Jurkat, Clone E6-1 (cell line): ENCODE measurements at regions not wholly inside any gene's neighbourhood (a gene's known extent, or its start where the extent isn't known, plus 50 kb on each side); places are given as distances from the start of the nearest gene placed in this dataset.
"Not testable (repeated sequence)": the region's sequence is repeated elsewhere in the genome, so short reads cannot be mapped to it uniquely, and the experiment has no call there.

Experiments
- DNase-seq: peaks from one replicate; pipeline ENCODE4 v3.0.0-alpha.2; 2011; ENCODE audit warnings: low read depth, low spot score
- H3K4me3 ChIP-seq: 2 replicates; pipeline ENCODE4 v1.5.1; 2011; ENCODE audit warnings: mild to moderate bottlenecking, low read length, control low read depth, moderate library complexity

DNA sequence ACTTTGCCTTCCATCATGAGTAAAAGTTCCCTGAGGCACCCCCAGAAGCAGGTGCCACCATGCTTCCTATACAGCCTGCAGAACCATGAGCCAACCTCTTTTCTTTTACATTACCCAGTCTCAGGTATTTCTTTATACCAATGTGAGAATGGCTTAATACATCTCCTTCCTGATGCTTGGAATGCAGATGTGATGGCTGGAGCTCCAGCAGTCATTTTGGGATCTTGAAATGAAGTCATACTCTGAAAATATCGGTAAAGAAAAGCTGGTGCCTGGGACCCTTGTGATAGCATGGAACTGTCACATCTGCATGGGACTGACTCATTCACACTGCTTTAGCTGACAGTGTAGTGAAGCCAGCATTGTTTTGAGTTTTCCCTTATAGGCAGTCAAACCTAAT is 634.5 kb upstream of the NRP1 start:
- no peak overlapping the region for H3K4me3 ChIP-seq
- no peak for DNase-seq

DNA sequence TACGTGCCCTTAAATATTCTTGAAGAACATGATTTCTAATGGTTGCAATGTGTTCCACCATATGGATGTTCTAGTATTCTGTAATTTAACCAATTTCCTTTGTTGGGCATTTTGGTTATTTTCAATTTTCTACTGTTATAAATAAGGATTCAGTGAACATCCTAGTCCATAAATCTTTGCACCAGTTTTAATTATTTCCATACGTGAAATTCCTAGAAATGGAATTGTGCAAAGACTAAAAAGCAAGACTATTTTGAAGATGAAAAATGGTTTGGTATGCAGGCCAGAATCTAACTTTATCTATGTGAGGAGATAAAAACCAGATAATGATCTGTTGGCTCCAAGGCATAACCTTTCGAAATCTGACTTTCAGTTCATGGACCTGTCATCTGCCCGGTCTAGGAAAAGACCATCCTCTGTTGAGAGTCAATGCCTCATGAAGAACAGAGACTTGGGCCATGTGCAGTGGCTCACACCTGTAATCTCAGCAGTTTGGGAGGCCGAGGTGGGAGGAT is 633.2 kb upstream of the NRP1 start:
- H3K4me3 ChIP-seq, result no peak overlapping the region
- no peak for DNase-seq

DNA sequence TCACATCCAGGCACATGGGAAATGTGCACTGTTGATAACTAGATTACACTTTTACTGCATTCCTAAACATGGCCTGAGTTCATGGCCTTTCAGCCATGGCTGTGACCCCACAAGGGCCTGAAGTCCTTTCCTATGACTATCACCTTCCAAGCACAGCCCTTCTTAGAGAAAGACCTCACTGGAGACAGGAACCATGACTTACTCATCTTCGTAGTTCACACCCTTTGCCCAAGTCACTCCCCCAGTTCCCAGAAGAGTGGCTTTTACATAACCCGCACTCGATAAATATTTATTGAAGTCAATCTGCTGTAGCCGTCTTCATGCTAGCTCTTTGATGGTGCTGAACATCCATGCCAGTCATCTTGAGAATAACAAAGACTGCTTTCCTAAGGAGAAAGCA is 632.5 kb upstream of the NRP1 start:
- no peak for DNase-seq

DNA sequence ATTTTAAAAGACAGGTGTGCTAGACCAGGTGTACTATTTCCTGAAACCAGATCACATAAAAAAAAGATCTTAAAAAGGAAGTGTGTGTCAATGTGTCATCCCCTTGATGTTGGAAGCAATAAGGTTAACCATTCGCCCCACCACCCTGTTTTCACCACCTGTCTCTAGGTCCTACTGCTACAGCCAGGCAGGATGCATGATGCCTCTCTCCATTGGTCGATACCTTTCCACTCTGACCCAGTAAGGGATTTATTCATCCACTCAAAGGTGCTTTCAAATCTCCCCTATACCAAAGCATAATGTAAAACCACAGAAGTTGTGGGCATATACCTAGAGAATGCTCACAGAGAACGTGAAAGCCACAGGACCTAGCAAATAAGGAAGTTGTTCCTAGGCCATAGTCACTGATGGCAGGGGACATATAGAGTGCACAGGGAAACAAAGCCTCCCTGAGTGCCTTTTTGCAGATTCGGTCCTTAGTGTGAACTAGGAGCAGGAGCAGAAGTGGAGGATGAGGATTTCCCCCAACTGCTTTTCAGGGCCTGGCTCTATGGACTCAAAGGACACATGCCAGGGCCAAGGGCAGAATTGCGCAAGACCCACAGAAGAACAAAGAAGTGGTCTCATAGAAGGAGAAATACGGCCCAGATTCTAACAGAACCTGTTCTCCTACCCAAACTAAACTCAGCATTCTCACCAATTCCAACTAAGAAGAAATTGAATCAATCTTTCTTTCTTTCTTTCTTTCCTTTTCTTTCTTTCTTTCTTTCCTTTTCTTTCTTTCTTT is 631.5 kb upstream of the NRP1 start:
- DNase-seq, result peak; percentile 5
- no peak overlapping the region for H3K4me3 ChIP-seq

More for the DNA sequence above, 632.5 kb upstream of the NRP1 start:
- H3K4me3 ChIP-seq, result no peak overlapping the region

DNA sequence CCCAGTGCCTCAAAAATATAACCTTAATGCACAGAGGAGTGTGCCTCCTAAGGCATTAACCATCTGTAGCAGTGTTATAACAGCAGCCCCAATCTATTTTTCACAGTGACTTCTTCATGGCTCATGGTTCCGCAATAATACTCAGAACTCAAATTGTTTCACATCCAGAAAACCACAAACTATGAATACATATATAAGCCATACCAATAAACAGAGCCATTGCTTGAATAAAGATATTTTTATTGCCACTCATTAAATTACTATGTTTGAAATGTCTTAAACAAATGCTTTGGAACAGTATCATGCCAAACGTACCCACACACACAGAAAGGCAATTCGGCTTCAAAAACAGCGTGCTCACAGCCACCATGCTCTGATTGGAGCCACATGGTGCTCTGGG is 629.3 kb upstream of the NRP1 start:
- no peak for DNase-seq
- H3K4me3 ChIP-seq, result no peak overlapping the region

DNA sequence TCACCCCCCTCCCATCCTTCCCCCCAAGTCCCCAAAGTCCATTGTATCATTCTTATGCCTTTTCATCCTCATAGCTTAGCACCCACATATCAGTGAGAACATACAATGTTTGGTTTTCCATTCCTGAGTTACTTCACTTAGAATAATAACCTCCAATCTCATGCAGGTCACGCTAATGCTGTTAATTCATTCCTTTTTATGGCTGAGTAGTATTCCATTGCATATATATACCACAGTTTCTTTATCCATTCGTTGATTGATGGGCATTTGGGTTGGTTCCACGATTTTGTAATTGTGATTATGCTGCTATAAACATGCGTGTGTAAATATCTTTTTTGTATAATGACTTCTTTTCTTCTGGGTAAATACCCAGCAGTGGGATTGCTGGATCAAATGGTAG is 621.9 kb upstream of the NRP1 start:
- not testable (repeated sequence) for H3K4me3 ChIP-seq, DNase-seq

DNA sequence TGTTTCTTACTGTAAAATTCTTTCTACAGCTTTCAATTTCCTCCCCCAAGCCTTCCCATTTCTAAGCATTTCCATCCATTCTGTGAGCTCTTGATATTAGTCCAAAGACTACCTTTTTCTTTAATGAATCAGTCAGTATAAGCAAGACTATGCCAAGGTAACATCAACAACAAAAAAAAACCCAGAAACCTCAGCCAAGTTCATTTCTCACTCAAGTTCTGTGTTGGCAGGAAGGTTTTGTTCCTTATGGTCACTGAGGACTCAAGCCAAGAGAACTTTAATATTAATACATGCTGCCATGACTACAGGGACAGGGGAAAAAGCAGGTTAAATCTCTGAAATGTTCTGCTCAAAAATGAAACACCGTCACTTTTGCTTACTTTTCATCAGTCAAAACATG is 621.2 kb upstream of the NRP1 start:
- no peak overlapping the region for H3K4me3 ChIP-seq
- no peak for DNase-seq

DNA sequence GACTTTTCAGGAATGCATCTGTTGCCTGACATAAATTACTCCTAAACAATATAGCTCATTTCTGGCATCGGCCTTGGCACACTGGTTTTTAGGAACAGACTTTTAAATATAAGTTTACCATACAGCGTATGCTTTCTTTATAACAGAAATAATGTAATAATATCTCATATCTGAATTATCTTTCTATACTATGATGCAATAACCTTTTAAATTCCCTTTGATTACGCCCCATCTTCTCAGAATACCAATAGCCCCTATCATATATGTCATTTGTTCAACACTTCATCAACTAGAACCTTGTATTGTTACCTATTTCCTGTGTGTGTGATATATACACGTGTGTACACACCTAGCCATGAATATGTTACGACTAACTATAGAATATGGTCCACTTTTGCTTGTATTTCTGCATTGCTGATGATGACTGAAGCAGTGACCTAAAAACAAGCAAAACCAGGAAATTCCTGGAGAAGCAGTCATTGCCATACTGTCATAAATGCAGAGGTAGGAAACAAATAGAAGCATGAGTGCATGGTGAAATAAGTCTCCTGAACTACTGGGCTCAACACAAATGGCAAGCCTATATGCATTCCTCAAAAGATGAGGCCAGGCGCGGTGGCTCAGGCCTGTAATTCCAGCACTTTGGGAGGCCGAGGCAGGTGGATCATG is 618.4 kb upstream of the NRP1 start:
- no peak for DNase-seq
- no peak overlapping the region for H3K4me3 ChIP-seq

DNA sequence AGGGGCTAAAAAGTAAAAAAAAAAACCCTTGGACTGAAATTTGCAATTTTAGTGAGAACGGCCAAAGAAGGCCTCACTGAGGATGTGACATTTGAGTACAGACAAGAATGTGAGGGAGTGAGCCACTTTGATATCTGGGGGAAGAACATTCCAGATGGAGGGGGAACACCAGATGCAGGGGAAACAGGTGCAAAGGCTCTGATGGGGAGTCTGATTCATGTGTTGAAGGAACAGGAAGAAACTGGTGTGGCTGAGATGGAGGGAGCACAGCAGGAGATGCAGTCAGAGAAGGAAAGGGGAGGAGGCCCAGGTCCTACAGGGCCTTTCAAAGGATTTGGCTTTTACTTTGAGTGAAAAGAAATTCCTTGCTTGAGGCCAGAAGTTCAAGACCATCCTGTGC is 615.7 kb upstream of the NRP1 start:
- DNase-seq, result peak; percentile 3
- H3K4me3 ChIP-seq, result no peak overlapping the region

DNA sequence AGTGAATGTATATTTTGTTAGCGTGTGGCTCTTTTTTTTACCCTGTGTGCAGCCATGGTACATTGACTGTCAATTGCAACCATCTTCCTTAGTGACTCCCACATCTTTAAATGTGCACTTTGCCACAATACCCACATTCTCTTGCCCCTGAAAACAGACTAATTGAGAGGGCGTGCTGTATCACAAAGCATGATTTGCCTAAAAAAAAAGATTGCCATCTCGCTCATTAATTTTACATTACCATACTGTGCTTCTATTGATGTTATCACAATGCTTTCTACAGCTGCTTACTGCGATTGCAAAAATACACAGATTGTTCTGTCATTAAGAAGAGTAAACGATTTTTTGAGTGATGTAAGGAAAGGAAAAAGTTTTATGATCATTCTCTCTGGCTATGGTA is 613.1 kb upstream of the NRP1 start:
- peak; percentile 7 for DNase-seq
- H3K4me3 ChIP-seq, result no peak overlapping the region

DNA sequence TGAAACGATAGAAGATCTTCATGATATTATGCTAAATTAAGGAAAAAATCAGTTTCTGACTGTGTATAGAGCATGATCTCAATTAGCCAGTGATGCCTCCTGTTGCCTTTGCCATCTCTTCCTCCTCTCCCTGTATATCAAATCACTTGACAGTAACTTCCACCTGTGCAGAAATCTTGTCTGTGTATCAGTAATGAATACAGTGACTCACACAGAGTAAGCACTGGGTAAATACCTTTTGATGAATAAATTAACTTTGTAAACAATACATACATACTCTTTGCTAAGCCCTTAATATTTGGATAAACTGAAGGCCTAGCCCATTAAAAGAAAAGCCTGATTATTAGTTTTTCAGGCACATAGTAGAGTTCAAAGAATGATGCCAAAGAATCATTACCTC is 610.6 kb upstream of the NRP1 start:
- DNase-seq, result no peak
- H3K4me3 ChIP-seq, result no peak overlapping the region

DNA sequence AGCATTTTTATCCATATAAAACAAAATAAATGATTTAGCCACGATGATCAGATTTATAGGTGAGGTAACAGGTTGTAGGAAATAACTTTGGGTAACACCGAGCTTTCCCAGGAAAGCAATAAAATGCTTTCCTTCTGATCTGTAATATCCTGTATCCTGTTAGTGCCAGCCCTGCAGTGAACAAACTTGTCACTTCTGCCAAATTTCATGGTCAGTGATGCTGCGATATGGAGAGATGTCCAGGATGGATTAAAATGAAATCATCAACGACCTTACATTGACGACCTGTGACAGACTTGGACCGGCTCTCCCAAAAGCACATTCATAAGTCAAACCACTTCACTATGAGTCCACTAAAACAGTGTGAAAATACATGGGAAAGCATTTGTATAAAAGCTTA is 608.0 kb upstream of the NRP1 start:
- no peak for DNase-seq
- H3K4me3 ChIP-seq, result no peak overlapping the region

DNA sequence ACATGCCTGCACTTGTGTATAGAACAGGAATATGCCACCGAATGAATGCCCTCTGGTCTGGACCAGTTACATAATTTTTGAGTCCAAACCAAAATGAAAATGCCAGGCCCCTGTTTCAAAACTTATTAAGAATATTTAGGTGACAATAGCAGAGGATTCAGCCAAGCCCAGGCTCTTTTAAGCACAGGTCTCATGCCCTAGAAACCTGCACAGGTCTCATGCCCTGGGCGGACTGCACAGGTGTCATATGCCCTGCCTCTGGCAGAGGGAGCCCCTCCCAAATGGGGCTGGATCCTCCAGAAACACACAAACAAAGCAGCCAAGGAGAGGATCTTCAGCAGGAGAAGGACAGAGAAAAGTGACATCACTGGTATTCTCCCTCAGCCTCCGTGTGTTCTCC is 605.4 kb upstream of the NRP1 start:
- no peak for DNase-seq
- H3K4me3 ChIP-seq, result no peak overlapping the region

DNA sequence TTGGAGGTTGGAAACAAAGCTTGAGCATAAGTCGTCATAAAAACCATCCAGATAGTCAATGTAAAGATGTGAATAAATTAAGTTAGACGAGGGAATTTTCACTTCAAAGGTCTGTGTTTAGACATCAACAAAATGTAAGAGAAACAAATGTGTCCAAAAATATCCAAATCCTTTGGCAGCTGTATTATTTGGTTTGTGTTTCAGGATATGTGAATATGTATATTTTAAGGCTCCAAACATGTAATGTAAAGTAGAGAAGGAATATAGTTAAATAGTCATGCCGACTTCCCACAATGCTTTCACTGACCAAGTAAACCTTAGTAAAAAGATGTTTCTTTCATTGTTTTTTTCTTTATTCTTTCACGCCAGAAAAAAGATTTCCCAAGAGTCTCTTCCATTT is 604.9 kb upstream of the NRP1 start:
- DNase-seq, result no peak
- no peak overlapping the region for H3K4me3 ChIP-seq

DNA sequence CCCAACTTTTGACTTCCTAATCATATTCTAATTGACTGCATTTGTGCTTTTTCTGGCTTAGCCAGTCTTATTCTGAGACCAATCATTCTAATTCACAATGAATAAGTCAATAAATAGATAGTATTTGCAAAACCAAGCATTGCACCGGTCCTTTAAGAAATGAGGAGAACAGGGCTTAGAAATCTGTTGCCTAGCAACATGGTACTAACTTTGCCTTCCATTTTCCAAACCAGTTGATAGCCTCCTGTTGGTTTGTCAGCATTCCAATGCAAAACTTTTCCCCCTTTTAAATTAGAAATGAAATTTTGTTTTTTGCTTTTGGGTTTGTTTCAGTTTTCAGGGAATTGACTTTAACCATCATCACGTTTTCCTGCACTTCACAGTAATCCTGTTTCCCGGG is 603.5 kb upstream of the NRP1 start:
- no peak overlapping the region for H3K4me3 ChIP-seq
- DNase-seq, result no peak

DNA sequence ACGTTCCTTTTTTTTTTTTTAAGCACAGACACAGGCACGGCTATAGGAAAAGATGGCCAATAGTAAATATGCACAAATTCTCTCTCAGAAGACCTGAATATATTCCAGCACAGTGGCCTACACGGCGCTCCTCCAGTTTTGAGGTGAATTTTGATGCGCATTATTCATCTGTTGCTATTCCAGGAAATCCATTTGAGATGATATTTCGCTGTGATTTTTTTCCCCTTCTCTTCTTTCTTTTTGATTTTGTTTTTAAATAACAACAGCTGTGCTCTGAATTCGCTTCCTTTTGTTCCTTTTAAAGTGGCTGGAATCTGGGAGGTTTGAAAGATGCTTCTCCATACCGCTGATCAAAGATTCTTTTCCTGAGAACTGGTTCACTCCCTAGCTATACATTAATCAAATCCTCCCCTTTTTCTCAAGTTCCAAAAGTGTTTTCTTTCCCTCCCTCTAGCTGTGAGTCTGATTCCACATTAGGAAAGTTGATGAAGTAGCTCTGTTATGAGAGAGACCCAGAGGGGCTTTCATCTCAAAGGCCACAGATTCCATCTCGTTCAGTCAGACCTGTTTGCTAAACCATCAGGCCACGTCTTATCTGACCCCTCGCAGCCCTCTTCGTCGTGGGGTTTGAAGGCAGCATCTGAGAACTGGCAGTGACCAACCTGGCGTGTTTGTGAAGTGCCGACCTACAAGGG is 602.7 kb upstream of the NRP1 start:
- no peak overlapping the region for H3K4me3 ChIP-seq
- no peak for DNase-seq

DNA sequence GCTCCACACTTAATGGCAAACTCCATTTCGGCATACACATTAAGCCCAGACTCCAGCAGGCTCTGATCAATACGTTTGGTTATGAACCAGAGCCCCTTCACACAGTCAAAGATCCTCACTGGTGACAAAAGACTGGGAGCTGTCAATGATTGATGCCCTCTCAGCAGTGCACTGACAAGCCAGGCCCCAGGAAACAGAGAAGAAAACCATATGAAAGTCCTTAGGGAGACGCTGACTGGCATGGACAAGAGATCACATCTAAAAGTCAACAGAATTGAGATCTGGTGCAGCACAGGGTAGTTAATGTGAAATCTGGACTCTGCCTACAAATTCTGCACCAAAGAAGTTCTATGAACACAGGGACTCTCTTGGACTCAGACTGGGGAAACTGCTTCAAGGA is 600.9 kb upstream of the NRP1 start:
- DNase-seq, result no peak
- no peak overlapping the region for H3K4me3 ChIP-seq

DNA sequence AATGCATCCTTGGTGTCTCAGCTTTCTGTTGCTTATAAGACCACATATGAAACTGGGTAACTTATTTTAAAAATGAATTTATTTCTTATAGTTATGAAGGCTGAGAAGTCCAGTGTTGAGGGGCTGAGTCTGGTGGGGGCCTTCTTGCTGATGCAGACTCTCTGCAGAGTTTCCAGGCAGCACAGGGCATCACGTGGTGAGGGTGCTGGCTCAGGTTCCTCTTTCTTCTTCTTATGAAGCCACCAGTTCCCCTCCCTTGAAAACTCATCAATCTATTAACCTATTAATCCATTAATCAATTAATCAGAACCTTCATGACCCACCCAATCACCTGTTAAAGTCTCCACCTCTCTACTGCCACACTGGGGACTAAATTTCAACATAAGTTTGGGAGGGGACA is 595.6 kb upstream of the NRP1 start:
- no peak for DNase-seq
- H3K4me3 ChIP-seq, result no peak overlapping the region

DNA sequence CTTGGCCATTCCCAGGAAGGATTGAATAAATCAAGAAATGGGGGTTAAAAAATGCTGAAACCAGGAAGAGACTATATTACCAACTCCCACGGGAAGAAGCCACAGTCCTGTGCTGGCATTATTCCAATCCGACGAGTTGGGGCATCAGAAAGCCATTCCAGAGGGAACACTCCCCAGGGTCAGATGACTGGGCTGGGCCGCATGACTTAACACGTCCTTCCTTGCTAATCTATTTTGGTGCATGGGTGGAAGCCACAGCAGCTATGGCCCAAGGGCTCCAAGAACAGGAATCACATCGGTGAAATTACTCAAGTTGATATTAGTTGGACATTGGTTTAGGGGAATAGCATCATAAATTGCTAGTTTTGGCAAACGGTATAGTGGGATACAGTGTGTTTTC is 592.9 kb upstream of the NRP1 start:
- H3K4me3 ChIP-seq, result no peak overlapping the region
- DNase-seq, result no peak

DNA sequence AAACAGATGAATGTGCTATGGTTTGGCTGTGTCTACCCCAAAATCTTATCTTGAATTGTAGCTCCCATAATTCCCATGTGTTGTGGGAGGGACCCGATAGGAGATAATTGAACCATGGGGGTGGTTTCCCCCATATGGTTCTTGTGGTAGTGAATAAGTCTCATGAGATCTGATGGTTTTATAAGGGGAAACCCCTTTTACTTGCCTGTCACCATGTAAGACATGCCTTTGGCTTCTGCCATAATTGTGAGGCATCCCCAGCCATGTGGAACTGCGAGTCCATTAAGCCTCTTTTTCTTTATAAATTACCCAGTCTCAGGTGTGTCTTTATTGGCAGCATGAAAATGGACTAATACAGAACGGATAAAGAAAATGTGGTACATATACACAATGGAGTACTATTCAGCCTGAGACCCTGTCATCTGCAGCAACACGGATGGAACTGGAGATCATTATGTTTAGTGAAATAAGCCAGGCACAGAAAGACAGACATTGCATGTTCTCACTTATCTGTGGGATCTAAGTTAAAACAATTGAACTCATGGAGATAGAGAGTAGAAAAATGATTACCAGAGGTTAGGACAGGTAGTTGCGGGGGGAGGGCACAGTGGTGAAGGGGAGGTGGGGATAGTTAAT is 587.6 kb upstream of the NRP1 start:
- no peak for DNase-seq
- H3K4me3 ChIP-seq, result no peak overlapping the region
